SK-N-SH (cell line): ENCODE measurements at regions not wholly inside any gene's neighbourhood (a gene's known extent, or its start where the extent isn't known, plus 50 kb on each side); places are given as distances from the start of the nearest gene placed in this dataset.

Experiments used
- CTCF ChIA-PET: fragments of 300-600, 350-600 bp; formaldehyde crosslinking; extraction: SDS; loops from one replicate; lab custom pipeline; 2021; lab: Yijun Ruan, JAX
- POLR2A ChIA-PET: fragments of 350-600 bp; sonication (Branson Sonifier 250); formaldehyde crosslinking; extraction: SDS; loops from one replicate; lab custom pipeline; 2020; ENCODE audit warnings: antibody characterized with exemption, inconsistent platforms; lab: Yijun Ruan, JAX
- DNase-seq: peaks from one replicate; pipeline ENCODE4 v3.0.0; 2012
- H2AFZ ChIP-seq: fragments of 200-600 bp; sonication (generic); 2 replicates; pipeline ENCODE4 v1.8.1; 2016; ENCODE audit warnings: antibody characterized with exemption, mild to moderate bottlenecking, low read depth
- H3F3A ChIP-seq: fragments of 200-600 bp; sonication (generic); replicated peaks from 2 replicates; pipeline ENCODE3; 2016; ENCODE audit warnings: antibody characterized with exemption, mild to moderate bottlenecking; ENCODE audit not compliant: insufficient read depth
- H3K27ac ChIP-seq, 2 experiments: fragments of 200-500 bp in 1 of 2; fragments of 200-600 bp in 1 of 2; sonication (Bioruptor generic) in 1 of 2; sonication (generic), shearing (Covaris generic) in 1 of 2; 2 replicates each; pipeline versions ENCODE4 v1.5.1 to v1.6.1; 2014 to 2016; ENCODE audit warnings: low read depth in 2 of 2, inconsistent platforms in 1 of 2, low read length in 1 of 2, mild to moderate bottlenecking in 1 of 2, mixed read lengths in 1 of 2
- H3K27me3 ChIP-seq: fragments of 200-600 bp; sonication (generic), shearing (Covaris generic); 2 replicates; pipeline ENCODE4 v1.6.1; 2016; ENCODE audit warnings: mixed run types; ENCODE audit not compliant: insufficient read depth
- H3K36me3 ChIP-seq, 2 experiments: fragments of 200-500 bp in 1 of 2; fragments of 200-600 bp in 1 of 2; sonication (Bioruptor generic) in 1 of 2; sonication (generic) in 1 of 2; replicated peaks in 1 of 2; 2 replicates each; pipeline versions ENCODE3 to v1.5.1; 2014 to 2016; ENCODE audit warnings: low read length in 1 of 2, mild to moderate bottlenecking in 1 of 2; ENCODE audit not compliant: insufficient read depth in 2 of 2, control insufficient read depth in 1 of 2
- H3K4me1 ChIP-seq, 2 experiments: fragments of 200-500 bp in 1 of 2; fragments of 200-600 bp in 1 of 2; sonication (Bioruptor generic) in 1 of 2; sonication (generic), shearing (Covaris generic) in 1 of 2; 2 replicates each; pipeline versions ENCODE4 v1.5.1 to v1.6.1; 2014 to 2016; ENCODE audit warnings: low read depth in 1 of 2, low read length in 1 of 2, mixed run types in 1 of 2; ENCODE audit not compliant: insufficient read depth in 2 of 2, control insufficient read depth in 1 of 2
- H3K4me2 ChIP-seq: fragments of 200-600 bp; sonication (generic), shearing (Covaris generic); 2 replicates; pipeline ENCODE4 v1.6.1; 2017; ENCODE audit warnings: mixed run types
- H3K4me3 ChIP-seq, 2 experiments: fragments of 200-500 bp in 1 of 2; fragments of 200-600 bp in 1 of 2; sonication (Bioruptor generic) in 1 of 2; sonication (generic), shearing (Covaris generic) in 1 of 2; 2 replicates each; pipeline versions ENCODE4 v1.5.1 to v1.8.1; 2014 to 2016; ENCODE audit warnings: low read depth in 2 of 2, inconsistent platforms in 1 of 2, low read length in 1 of 2, mild to moderate bottlenecking in 1 of 2, mixed read lengths in 1 of 2, moderate library complexity in 1 of 2
- H3K79me2 ChIP-seq: fragments of 200-600 bp; sonication (generic); 2 replicates; pipeline ENCODE4 v1.8.1; 2017; ENCODE audit warnings: mild to moderate bottlenecking; ENCODE audit not compliant: insufficient read depth
- H3K9ac ChIP-seq: fragments of 200-600 bp; sonication (generic); 2 replicates; pipeline ENCODE4 v1.6.1; 2017; ENCODE audit warnings: mixed run types
- H3K9me2 ChIP-seq: fragments of 200-600 bp; sonication (generic); 2 replicates; pipeline ENCODE4 v1.6.1; 2017; ENCODE audit warnings: mixed run types
- H3K9me3 ChIP-seq: fragments of 200-600 bp; sonication (generic); 2 replicates; pipeline ENCODE4 v1.6.1; 2017; ENCODE audit warnings: mixed run types, mild to moderate bottlenecking, moderate library complexity
- H4K20me1 ChIP-seq: fragments of 200-600 bp; sonication (generic); 2 replicates; pipeline ENCODE4 v1.6.1; 2017; ENCODE audit warnings: mild to moderate bottlenecking, mixed run types; ENCODE audit not compliant: insufficient read depth
- CHD2 ChIP-seq: fragments of 150-350 bp; IDR thresholded peaks from 2 replicates; pipeline ENCODE4 v1.6.1; 2018; ENCODE audit warnings: low read length; ENCODE audit not compliant: partially characterized antibody
- FOSL2 ChIP-seq: IDR thresholded peaks from 2 replicates; pipeline ENCODE4 v1.4.0; 2012; ENCODE audit warnings: low read depth, mild to moderate bottlenecking, moderate library complexity, borderline replicate concordance
- POLR2AphosphoS5 ChIP-seq: IDR thresholded peaks from 2 replicates; pipeline ENCODE4 v1.6.1; 2012; ENCODE audit warnings: low read depth, low read length
- REST ChIP-seq: IDR thresholded peaks from 2 replicates; pipeline ENCODE4 v1.6.1; 2012; ENCODE audit warnings: mild to moderate bottlenecking, low read depth, low read length, moderate library complexity
- WGBS: methylation state at CpG from one replicate; pipeline ENCODE4 v1.1.6; 2017; ENCODE audit warnings: low lambda C conversion rate; 5-methylcytosine and 5-hydroxymethylcytosine counted together
- TF ChIP-seq, protein P1 (sequence below): IDR thresholded peaks from 2 replicates; pipeline ENCODE4 v1.4.0; 2012; ENCODE audit warnings: low read depth
- TF ChIP-seq, protein P2 (sequence below): IDR thresholded peaks from 2 replicates; pipeline ENCODE4; 2012

GRCh38 chr3:30421266-30421665 lies 185.1 kb upstream of the TGFBR2 start (continued):
- TF ChIP-seq REST: no peak
- TF ChIP-seq CHD2: no peak

DNA sequence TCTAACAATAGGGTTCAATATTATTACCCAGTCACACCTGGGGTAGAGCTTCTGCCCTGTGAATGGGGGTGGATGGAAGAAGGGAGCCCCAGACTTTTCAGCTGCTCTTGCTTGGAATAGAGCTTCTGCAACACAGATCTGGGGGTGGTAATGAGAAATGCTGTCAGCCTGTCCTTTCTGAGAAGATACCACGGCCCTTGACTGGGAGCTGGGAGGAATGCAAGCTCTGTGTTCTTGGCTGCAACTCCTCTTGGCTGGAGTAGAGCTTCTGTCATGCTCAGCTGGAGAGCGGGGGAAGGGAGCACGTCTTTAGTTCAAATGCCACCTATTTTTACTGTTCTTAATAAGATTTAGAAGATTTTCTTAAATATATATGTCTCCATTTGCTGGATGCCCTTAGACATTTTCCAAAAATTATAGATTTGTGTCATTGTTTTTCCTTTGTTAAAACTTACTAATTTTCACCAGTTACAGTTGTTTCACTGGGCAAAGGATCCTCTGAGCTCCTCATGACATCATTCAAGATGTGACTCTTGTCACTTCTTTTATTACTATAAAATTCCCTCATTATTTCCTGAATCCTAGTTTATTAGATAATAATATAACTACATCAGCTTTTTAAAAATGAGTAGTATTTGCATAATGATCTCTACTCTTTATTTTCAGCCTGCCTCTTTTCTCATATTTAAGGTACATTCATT lies 180.0 kb upstream of the TGFBR2 start:
- Histone ChIP-seq H3K4me2 (no peak overlapping the region), H3K9me2 (no peaks in the 10 kb centered on the region)
- DNase-seq: no peak
- TF ChIP-seq CHD2: no peak
- TF ChIP-seq, protein P1, sequence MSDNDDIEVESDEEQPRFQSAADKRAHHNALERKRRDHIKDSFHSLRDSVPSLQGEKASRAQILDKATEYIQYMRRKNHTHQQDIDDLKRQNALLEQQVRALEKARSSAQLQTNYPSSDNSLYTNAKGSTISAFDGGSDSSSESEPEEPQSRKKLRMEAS: no peak
- TF ChIP-seq, all 33 proteins: peak for 0
- no peak overlapping the region for H3K9ac ChIP-seq
- H3K27ac ChIP-seq: no peak overlapping the region
- no peaks in the 10 kb centered on the region; a peak in 1 of 4 replicates for H3K4me1 ChIP-seq
- POLR2A ChIA-PET: interaction anchor here (0.6 kb wide), 1 partner anchor 1930 kb away, joined by 3 read pairs; no protein-coding TSS in a partner anchor
- no peaks in the 10 kb centered on the region for H3K79me2 ChIP-seq
- CTCF ChIA-PET: interaction anchor here (0.7 to 1.5 kb wide), 2 partner anchors 180 to 812 kb away, joined by 3 read pairs; partner anchors contain the start of gene TGFBR2
- peaks cover 3% of the 10 kb centered on the region; the same call in 1 of the 2 replicates for H3K9me3 ChIP-seq
- no peaks in the 10 kb centered on the region for H3K27me3 ChIP-seq
- no peaks in the 10 kb centered on the region for H3K36me3 ChIP-seq
- H4K20me1 ChIP-seq: no peaks in the 10 kb centered on the region
- 47% methylated on average over 3 of the region's 3 CpGs for WGBS
- no peak overlapping the region for H2AFZ ChIP-seq
- H3F3A ChIP-seq: peaks cover 7% of the 10 kb centered on the region
- H3K4me3 ChIP-seq: no peak overlapping the region

- Histone ChIP-seq H2AFZ (no peak overlapping the region), H3F3A (peaks cover 3% of the 10 kb centered on the region), H3K9ac (no peak overlapping the region), H3K27ac (no peak overlapping the region), H3K79me2 (no peaks in the 10 kb centered on the region), H3K9me3 (peaks cover 3% of the 10 kb centered on the region; the same call in 1 of the 2 replicates), H3K4me3 (no peak overlapping the region), H3K9me2 (no peaks in the 10 kb centered on the region), H3K36me3 (no peaks in the 10 kb centered on the region), H3K27me3 (no peaks in the 10 kb centered on the region), H4K20me1 (no peaks in the 10 kb centered on the region), H3K4me1 (no peaks in the 10 kb centered on the region; a peak in 1 of 4 replicates), H3K4me2 (no peak overlapping the region)
- no peak for DNase-seq
- ChIA-PET POLR2A (no interaction called here), CTCF (no interaction called here)
- TF ChIP-seq, protein P2, sequence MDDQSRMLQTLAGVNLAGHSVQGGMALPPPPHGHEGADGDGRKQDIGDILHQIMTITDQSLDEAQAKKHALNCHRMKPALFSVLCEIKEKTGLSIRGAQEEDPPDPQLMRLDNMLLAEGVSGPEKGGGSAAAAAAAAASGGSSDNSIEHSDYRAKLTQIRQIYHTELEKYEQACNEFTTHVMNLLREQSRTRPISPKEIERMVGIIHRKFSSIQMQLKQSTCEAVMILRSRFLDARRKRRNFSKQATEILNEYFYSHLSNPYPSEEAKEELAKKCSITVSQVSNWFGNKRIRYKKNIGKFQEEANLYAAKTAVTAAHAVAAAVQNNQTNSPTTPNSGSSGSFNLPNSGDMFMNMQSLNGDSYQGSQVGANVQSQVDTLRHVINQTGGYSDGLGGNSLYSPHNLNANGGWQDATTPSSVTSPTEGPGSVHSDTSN: peak; percentile 38
- TF ChIP-seq FOSL2 (peak; percentile 21; the same call in 1 of the 2 replicates), POLR2AphosphoS5 (no peak)
Observed at GRCh38 chr3:30428251-30428650, 178.2 kb upstream of the TGFBR2 start.
